ENCODE measurements at regions not wholly inside any gene's neighbourhood (a gene's known extent, or its start where the extent isn't known, plus 50 kb on each side); places are given as distances from the start of the nearest gene placed in this dataset.

GRCh38 chr1:190043655-190044054 lies 434.0 kb downstream of the BRINP3 start:
- TF ChIP-seq POLR2A (IDR thresholded peaks at IDR 0.05; ENCODE audit: low read depth, low read length) (no peak), POLR2AphosphoS5 (IDR thresholded peaks at IDR 0.05; ENCODE audit: low read depth, low read length) (no peak), TAF1 (IDR thresholded peaks at IDR 0.05; ENCODE audit: borderline replicate concordance, low read depth, low read length) (no peak)
- DNase-seq (ENCODE audit: insufficient read length) = no peak
- no peak for FAIRE-seq

- FAIRE-seq (no peak), DNase-seq (ENCODE audit: insufficient read length) (no peak)
- no peak for TF ChIP-seq POLR2AphosphoS5 (IDR thresholded peaks at IDR 0.05; ENCODE audit: low read depth, low read length)
- no peak for TF ChIP-seq TAF1 (IDR thresholded peaks at IDR 0.05; ENCODE audit: borderline replicate concordance, low read depth, low read length)
- TF ChIP-seq POLR2A (IDR thresholded peaks at IDR 0.05; ENCODE audit: low read depth, low read length) = no peak
Measured at GRCh38 chr1:190046231-190046630, 431.4 kb downstream of the BRINP3 start.

All from GM12892 (cell line).